DLD1 (cell line): ENCODE measurements at regions not wholly inside any gene's neighbourhood (a gene's known extent, or its start where the extent isn't known, plus 50 kb on each side); places are given as distances from the start of the nearest gene placed in this dataset.
"Not testable (repeated sequence)": the region's sequence is repeated elsewhere in the genome, so short reads cannot be mapped to it uniquely, and the experiment has no call there.

Experiments
- in situ Hi-C: cut with HindIII; loops from 2 replicates; pipeline ENCODE4 v1.10.0; 2017; ENCODE audit warnings: low sequenced_read_pairs

DNA sequence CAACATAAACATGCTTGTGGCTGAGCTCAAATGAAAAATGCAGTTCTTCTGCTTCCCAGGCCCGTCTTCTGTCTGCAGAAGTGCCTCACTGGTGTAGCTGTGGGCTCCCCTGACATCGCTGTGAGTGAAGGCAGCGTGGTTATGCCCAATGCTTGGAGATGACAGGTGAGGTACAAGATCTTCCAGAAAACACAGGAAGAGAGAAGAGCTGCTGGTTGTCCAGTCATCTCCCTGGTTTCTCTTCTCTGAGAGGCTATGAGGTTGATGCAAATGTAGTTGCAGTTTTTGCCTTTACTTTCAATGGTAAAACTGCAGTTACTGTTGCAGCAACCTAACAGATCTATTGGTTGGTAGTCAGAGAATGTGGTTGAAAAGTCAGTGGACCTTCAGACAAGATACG, 223.6 kb downstream of the GATA3 start:
- in situ Hi-C loops, result no loop called here

GRCh38 chr10:8279598-8279997, 225.1 kb downstream of the GATA3 start:
- in situ Hi-C loops, result no loop called here

DNA sequence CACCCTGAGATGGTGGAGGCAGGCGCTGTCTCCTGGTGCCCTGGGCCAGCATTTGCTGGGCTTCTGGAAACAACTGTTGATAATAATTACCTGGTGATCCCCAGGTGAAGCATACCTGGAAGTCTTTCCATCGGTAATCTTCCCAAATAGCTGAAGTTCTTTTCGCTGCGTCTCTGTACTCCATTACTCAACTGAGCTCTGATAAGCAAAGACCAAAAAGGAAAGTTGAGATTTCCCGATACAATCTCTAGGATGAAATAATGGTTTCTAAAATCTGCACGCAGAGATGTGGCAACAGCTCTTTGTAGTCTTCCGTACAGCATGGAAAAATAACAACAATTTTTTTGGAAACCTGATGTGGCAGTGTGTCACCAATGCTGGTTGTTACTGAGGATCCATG, 226.5 kb downstream of the GATA3 start:
- in situ Hi-C loops, result no loop called here

GRCh38 chr10:8282340-8282739, 227.9 kb downstream of the GATA3 start:
- in situ Hi-C loops, result no loop called here

DNA sequence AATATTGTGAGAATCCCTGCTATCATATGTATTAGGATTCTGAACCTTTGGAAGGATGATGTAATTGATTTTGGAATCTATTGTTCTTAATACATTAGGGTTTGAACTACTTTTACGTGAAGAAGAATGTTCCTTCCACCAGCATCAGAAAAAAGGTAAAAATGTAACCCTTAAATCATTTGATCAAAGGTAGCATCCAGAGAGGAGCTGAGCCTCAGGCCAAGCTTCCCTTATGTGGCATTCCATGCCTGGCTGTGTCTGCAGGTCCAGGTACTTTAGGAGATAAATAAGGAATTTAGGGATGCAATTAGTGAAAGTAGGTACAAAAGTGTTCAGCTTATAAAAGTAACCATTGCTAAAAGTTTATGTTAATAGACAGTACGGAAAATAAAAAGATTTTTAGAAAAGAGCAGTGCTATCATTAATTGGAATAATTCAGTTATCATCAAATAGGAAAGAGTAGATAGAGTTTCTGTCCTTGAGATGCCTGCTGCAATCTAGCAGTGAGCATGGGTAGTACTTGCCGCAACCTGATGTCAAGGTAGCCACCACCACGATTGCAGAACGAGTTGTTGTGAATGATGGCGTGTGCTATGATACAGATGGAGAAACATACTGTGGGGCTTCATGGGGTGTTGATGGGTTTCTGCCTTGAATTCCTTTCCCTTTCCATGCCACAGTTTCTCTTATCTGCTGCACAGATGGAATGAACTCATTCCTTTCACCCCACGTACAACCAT, 228.8 kb downstream of the GATA3 start:
- in situ Hi-C loops, result no loop called here

DNA sequence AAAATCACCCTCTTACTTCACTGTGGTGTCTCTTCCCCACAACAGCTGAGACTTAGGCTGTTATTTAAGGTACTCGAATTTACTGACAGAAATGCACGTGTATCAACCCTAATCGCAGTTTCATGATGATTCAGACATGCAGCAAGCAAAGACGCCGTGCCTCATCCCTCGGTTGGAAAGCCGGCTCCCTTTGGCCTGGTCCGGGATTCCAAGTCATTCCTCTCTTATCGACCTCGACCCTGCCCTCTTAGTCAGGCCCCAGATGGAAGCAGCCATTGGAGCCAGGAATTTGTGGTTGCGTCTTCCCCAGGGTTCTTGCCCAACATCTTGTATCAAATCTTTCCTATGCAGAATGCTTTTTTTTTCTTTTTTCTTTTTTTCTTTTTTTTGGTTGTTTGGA, 229.5 kb downstream of the GATA3 start:
- in situ Hi-C loops, result no loop called here

DNA sequence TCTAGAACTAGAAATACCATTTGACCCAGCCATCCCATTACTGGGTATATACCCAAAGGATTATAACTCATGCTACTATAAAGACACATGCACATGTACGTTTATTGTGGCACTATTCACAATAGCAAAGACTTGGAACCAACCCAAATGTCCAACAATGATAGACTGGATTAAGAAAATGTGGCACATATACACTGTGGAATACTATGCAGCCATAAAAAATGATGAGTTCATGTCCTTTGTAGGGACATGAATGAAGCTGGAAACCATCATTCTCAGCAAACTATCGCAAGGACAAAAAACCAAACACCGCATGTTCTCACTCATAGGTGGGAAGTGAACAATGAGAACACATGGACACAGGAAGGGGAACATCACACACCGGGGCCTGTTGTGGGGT, 231.5 kb downstream of the GATA3 start:
- in situ Hi-C loops, result not testable (repeated sequence)

DNA sequence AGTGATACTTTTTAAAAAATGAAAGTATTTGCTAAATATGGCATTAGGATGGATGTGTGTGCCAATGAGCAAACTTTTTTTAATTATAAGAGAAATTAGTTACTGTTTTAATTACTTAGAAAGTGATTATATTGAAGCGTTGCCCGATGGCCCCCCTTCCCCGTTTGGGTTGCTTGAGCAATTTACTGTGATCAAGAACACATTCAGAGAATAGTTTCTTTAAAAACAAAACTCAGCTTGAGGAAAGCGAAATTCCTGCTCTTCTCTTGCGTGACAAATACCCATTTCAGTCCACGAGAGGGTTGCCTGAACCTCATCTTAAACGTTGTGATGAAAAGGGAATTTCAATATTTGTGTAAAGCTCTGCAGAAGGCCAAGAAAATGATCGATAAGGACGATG, 234.1 kb downstream of the GATA3 start:
- in situ Hi-C loops, result no loop called here

GRCh38 chr10:8289186-8289924, 234.9 kb downstream of the GATA3 start:
- in situ Hi-C loops, result no loop called here

DNA sequence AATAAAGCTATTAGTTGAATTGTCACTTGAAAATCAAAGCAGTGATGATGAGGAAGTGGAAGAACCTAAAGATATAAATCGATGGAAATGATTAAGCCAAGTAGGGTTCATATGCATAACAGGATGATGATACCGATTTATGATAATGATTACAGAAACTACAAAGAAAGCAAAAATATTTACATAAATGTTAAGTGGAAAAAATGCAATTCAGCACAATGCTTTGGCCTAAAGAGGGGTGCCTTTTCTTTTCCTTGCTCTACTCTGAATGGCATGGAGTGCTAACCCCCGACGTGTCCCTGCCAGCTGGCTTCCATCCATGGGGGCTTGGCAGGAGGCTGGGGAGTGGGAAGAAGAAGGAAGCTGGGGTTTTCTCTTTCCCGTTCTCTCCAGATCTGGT, 240.3 kb downstream of the GATA3 start:
- in situ Hi-C loops, result no loop called here

DNA sequence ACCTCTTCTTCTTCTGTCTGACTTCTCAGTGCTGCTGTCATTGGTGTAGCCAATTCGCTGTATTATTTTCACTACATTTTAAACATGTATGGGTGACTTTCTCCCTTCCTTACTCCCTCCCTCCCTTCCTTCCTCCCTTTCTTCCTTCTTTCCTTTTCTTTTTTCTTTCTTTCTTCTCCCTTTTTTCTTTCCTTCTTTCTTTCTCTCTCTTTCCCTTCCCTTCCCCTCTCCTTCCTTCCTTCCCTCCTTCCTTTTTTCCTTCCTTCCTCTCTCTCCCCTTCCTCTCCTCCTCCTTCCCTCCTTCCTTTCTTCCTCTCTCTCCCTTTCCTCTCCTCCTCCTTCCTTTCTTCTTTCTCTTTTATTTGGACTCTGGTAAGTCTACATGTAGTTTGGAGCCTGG, 240.8 kb downstream of the GATA3 start:
- in situ Hi-C loops, result no loop called here

DNA sequence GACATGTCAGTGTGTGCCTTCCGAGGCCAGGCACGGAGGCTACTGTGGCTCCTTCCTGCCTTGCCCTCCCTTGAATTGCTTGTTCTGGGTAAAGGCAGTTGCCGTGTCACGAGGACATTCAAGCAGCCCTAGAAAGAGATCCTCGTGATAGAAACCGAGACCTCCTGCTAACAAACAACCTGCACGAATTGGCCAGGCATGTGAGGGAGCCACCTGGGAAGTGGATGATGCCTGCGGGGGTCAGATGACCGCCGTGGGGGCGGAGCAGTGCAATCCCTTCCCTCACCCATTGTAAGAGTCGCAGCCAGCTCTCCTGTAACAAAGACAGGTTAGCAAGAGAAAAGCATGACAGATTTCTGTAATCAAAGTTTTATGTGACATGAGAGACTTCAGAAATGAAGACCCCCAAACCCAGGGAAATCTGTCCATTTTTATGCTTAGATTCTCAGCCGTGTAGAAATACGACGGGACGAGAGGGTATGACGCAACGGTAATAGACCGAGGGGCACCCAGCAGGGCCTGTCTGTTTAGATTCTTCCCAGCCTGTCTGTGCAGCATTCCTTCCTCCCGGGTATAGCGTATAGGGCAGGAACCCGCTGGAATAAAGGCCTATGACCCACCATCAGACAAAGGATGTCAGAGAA, 241.7 kb downstream of the GATA3 start:
- in situ Hi-C loops, result no loop called here

DNA sequence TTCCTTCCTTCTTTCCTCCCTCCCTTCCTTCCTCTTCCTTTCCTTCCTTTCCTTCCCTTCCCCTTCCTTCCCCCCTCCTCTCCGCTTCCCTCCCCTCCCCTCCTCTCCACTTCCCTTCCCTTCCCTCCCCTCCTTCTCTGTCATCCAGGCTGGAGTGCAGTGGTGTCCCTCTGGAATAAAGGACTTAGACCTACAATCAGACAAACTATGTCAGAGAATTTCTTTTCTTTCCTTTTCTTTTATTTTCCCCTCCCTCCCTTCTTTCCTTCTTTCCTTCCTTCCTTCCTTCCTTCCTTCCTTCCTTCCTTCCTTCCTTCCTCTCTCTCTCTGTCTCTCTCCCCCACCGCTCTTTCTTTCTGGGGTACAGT, 242.2 kb downstream of the GATA3 start:
- in situ Hi-C loops, result no loop called here

DNA sequence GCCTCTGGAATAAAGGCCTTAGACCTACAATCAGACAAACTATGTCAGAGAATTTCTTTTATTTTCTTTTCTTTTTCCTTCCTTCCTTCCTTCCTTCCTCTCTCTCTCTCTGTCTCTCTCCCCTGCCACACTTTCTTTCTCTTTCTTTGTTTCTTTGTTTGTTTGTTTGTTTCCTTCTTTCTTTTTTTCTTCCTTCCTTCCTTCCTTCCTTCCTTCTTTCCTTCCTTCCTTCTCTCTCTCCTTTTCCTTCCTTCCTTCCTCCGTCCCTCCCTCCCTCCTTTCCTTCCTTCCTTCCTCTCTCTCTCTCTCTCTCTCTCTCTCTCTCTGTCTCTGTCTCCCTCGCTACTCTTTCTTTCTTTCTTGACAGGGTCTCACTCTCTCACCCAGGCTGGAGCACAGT, 242.6 kb downstream of the GATA3 start:
- in situ Hi-C loops, result no loop called here

DNA sequence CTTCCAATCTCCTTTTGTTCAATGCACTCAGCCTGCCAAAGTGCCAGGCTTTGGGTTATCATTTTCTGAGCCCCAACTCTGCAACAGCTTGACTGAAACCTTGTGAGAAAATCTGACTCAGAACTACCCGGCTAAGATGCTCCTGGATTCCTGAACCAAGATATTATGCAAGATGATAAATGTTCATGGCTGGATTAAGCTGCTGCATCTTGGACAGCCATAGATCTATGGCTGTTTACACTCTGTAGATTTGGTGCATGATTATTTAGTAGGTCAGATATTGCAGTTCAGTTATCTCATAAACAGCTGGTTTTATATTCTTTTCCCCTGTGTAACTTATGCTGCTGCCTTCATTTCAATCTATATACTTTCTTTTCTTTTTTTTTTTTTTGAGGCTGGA, 243.5 kb downstream of the GATA3 start:
- in situ Hi-C loops, result no loop called here

GRCh38 chr10:8298896-8299570, 244.5 kb downstream of the GATA3 start:
- in situ Hi-C loops, result no loop called here

DNA sequence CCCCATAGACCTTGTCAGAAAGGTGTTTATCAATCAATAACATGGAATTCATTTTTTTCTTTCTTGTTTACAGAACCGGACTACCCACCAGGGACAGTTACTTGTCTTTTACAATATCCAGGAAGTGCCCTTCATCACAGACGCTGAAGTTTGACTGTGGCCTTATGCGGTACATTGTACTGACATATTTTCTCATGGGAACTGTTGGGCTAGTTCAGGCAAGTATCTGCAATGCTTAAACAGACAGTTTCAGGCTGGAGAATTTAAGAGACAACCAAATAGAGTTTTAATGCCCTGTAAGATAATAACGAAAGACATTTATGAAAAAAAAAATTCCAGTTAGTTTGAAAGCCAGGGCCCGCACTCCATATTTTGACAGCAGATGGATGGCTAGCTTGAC, 246.4 kb downstream of the GATA3 start:
- in situ Hi-C loops, result no loop called here

DNA sequence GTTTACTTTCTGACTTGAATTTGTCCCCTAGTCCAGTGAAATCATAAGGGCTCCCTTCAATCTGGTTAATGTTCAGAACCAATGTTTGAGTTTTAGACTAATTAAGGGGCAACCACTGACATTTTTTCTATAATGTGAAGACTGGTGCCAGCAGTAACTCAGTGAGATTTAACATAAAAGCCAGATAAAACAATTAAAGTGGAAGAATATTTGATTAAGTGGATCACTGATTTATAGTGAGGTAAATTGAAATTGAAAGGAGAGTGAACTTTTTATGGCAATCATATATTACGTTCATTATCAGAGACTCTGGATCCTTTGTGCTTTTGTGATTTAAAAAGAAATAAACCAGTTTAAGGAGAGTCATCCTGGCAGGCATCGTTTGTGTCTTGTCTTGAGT, 246.8 kb downstream of the GATA3 start:
- in situ Hi-C loops, result no loop called here

DNA sequence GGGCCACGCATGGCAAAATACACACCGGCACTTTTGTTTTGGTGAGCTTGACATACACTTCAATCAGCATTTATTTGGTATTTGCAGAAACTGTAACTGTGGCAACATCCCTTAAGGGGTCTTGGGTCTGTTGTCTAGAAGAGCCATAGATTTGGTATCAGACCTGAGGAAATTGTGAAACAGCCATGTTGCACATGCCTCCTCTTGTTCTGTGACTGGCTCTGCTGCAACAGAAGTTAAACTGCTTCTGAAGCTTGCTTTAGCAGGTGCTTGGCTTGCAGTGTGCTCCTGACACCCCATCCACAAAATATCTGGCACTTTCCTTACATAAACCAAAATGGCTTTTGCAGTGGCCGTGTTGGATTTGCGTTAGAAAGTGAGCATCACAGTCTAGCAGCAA, 247.3 kb downstream of the GATA3 start:
- in situ Hi-C loops, result no loop called here

DNA sequence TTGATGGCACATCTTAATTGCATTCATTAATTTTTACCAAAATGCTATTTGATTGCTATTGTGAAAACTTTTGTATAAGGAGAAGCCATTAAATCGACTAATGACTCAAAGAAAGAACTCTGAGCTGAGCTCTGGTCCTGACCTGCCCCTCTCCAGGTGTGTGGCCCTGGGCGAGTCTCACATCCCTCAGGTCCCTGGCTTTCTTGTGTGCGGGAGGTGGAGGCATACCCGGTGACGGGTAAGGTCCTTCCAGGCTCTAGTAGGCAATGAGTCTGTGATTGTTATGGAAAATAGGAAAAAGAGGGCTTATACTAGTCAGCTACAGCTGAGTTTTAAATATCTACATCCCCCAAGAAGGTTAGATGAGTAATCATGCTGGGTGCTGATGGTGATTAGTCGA, 248.1 kb downstream of the GATA3 start:
- in situ Hi-C loops, result no loop called here

GRCh38 chr10:8304861-8305260, 250.4 kb downstream of the GATA3 start:
- in situ Hi-C loops, result no loop called here
